ENCODE measurements at regions not wholly inside any gene's neighbourhood (a gene's known extent, or its start where the extent isn't known, plus 50 kb on each side); places are given as distances from the start of the nearest gene placed in this dataset.

DNA sequence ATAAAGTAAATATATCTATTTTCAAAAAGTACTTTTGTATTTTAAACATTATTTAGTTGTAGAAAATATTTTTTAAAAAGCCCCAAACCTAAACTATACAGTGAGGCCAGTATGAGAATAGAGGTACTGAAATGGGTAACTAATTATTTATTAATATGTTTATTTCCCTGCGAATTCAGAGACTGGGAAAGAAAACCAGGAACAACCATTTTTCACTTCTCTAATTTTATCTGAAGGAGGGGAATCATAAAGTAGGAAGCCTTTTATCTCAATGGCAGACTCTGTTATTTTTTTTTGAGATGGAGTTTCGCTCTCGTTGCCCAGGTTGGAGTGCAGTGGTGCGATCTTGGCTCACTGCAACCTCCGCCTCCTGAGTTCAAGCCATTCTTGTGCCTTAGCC lies 63.6 kb upstream of the TRAK1 start:
- Histone ChIP-seq H3K36me3 (replicated peaks; ENCODE audit: low read depth, low read length) (peaks cover 14% of the 10 kb centered on the region), H3K9me3 (ENCODE audit: insufficient read depth, low read length) (no peaks in the 10 kb centered on the region), H4K20me1 (ENCODE audit: insufficient read depth, low read length) (peaks cover 94% of the 10 kb centered on the region), H2AFZ (ENCODE audit: low read depth, low read length) (no peak overlapping the region), H3K4me2 (ENCODE audit: low read length) (no peak overlapping the region), H3K9ac (ENCODE audit: low read length) (no peak overlapping the region), H3K4me3 (ENCODE audit: low read length) (no peak overlapping the region), H3K27me3 (ENCODE audit: low read depth, low read length) (no peaks in the 10 kb centered on the region), H3K79me2 (ENCODE audit: low read length) (peaks cover 100% of the 10 kb centered on the region), H3K27ac (ENCODE audit: low read length) (no peak overlapping the region), H3K4me1 (ENCODE audit: low read length) (peaks cover 30% of the 10 kb centered on the region)
- TF ChIP-seq, protein P1, sequence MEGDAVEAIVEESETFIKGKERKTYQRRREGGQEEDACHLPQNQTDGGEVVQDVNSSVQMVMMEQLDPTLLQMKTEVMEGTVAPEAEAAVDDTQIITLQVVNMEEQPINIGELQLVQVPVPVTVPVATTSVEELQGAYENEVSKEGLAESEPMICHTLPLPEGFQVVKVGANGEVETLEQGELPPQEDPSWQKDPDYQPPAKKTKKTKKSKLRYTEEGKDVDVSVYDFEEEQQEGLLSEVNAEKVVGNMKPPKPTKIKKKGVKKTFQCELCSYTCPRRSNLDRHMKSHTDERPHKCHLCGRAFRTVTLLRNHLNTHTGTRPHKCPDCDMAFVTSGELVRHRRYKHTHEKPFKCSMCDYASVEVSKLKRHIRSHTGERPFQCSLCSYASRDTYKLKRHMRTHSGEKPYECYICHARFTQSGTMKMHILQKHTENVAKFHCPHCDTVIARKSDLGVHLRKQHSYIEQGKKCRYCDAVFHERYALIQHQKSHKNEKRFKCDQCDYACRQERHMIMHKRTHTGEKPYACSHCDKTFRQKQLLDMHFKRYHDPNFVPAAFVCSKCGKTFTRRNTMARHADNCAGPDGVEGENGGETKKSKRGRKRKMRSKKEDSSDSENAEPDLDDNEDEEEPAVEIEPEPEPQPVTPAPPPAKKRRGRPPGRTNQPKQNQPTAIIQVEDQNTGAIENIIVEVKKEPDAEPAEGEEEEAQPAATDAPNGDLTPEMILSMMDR (IDR thresholded peaks at IDR 0.05; ENCODE audit: low read depth, low read length): no peak
- TF ChIP-seq EZH2phosphoT487 (IDR thresholded peaks at IDR 0.05; ENCODE audit: low read depth): no peak

DNA sequence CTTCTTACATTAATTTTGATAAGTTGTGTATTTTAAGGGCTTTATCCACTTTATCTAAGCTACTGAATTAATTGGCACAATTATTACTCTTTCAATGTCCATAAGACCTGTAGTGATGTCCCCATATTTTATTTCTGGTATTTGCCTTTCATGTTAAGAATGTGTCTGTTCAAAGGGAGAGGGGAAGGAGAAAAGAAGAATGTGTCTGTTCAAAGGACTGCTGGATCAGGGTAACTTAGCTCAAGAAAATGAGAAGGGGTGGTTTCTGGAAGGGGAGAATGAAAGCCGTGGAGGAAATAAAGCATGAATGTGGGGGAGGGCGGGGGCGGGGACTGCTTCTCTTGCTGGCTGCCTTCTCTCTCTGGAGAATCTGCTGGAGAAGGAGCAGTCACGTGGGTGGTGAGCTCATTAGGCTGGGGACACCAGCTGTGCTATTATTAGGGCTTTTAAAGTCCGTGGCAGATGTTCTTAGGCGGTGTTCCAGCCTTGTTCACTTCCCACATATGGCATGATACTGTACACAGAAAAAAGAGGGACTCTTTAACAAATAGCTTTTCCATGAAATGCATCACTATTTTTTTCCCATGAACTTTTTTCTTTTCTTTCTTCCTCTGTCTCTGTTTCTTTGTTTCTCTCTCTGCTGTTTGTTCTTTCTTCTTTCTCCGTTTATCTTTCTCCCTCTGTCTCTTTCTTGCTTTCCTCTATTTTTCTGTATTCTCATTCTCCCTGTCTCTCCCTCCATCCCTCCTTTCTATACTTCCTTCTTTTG lies 63.7 kb upstream of the ULK4 start:
- H4K20me1 ChIP-seq (ENCODE audit: insufficient read depth, low read length): peaks cover 95% of the 10 kb centered on the region
- peaks cover 16% of the 10 kb centered on the region for H3K36me3 ChIP-seq (replicated peaks; ENCODE audit: low read depth, low read length)
- H3K4me3 ChIP-seq (ENCODE audit: low read length): peak overlapping the region; percentile 9; the same call in 1 of the 2 replicates
- no peak overlapping the region for H3K9ac ChIP-seq (ENCODE audit: low read length)
- H3K9me3 ChIP-seq (ENCODE audit: insufficient read depth, low read length): no peaks in the 10 kb centered on the region
- H3K27me3 ChIP-seq (ENCODE audit: low read depth, low read length): no peaks in the 10 kb centered on the region
- H3K27ac ChIP-seq (ENCODE audit: low read length): no peak overlapping the region
- H3K79me2 ChIP-seq (ENCODE audit: low read length): peaks cover 100% of the 10 kb centered on the region
- no peak for TF ChIP-seq EZH2phosphoT487 (IDR thresholded peaks at IDR 0.05; ENCODE audit: low read depth)
- TF ChIP-seq, protein P1 (IDR thresholded peaks at IDR 0.05; ENCODE audit: low read depth, low read length): no peak
- no peak overlapping the region for H2AFZ ChIP-seq (ENCODE audit: low read depth, low read length)
- peaks cover 35% of the 10 kb centered on the region for H3K4me1 ChIP-seq (ENCODE audit: low read length)
- peak overlapping the region; percentile 45 for H3K4me2 ChIP-seq (ENCODE audit: low read length)

DNA sequence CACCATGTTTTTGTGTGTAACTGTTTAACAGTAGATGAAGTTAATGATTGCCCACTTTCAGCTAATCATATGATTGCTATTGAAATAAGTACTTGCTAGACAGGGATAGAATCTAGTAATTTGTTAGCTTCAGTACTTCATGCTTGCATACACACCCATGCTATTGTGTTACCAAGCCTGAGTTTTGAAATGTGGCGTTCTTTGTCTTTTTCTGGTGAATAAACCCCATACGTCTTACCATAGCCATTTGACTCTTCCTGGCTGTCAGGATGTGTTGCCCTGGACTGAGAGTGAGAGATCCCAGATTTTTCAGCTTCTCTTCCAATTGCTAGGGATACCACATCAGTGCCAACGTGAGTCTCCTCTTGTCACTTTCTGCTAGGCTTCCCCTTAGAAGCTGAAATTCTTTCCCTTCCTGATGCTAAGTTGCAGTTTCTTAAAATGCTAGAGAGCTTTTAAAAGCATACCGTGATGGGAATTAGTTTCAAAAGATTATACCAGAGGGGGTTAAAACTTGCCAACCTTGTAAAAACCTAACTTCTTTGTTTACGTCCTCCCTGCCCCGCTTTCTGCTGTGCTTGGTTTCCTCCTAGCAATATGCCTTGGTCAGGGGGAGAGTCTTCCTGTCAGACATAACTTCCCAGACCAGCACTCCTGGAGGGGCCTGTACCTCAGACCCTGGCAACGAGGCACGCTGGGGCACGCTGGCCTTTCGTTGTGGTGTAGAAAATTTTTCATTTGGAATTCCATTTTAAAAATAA lies 62.9 kb upstream of the ULK4 start:
- H3K4me3 ChIP-seq (ENCODE audit: low read length): no peak overlapping the region
- peaks cover 37% of the 10 kb centered on the region for H3K4me1 ChIP-seq (ENCODE audit: low read length)
- H3K4me2 ChIP-seq (ENCODE audit: low read length): peak overlapping the region; percentile 45
- peaks cover 99% of the 10 kb centered on the region for H4K20me1 ChIP-seq (ENCODE audit: insufficient read depth, low read length)
- no peak overlapping the region for H3K9ac ChIP-seq (ENCODE audit: low read length)
- H3K36me3 ChIP-seq (replicated peaks; ENCODE audit: low read depth, low read length): peaks cover 20% of the 10 kb centered on the region
- no peak overlapping the region for H3K27ac ChIP-seq (ENCODE audit: low read length)
- H3K79me2 ChIP-seq (ENCODE audit: low read length): peaks cover 100% of the 10 kb centered on the region
- H3K9me3 ChIP-seq (ENCODE audit: insufficient read depth, low read length): no peaks in the 10 kb centered on the region
- TF ChIP-seq, protein P1 (IDR thresholded peaks at IDR 0.05; ENCODE audit: low read depth, low read length): no peak
- TF ChIP-seq EZH2phosphoT487 (IDR thresholded peaks at IDR 0.05; ENCODE audit: low read depth): no peak
- no peak overlapping the region for H2AFZ ChIP-seq (ENCODE audit: low read depth, low read length)
- H3K27me3 ChIP-seq (ENCODE audit: low read depth, low read length): no peaks in the 10 kb centered on the region

DNA sequence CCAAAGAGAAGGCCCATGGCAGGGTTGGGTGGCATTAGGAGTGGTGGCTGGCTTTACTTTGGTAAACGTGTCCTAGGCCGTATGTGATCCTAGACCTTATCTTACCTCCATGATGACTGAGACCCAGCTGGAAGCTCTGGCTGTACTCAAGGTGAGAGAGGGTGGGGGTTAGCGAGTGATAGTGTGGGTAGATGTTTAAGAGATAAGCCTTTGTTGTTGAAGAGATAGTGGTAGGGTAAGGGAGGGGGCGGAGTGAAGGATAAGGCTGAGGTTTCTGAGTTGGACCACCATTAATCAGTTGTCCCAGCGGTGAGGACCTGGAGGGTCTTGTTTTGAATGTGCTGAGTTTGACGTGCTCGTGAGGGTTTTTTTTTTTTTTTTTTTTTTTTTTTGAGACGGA lies 61.5 kb upstream of the ULK4 start:
- no peaks in the 10 kb centered on the region for H3K9me3 ChIP-seq (ENCODE audit: insufficient read depth, low read length)
- H3K27me3 ChIP-seq (ENCODE audit: low read depth, low read length): no peaks in the 10 kb centered on the region
- H3K4me2 ChIP-seq (ENCODE audit: low read length): no peak overlapping the region
- H3K4me3 ChIP-seq (ENCODE audit: low read length): no peak overlapping the region
- peaks cover 17% of the 10 kb centered on the region for H3K36me3 ChIP-seq (replicated peaks; ENCODE audit: low read depth, low read length)
- H4K20me1 ChIP-seq (ENCODE audit: insufficient read depth, low read length): peaks cover 99% of the 10 kb centered on the region
- H2AFZ ChIP-seq (ENCODE audit: low read depth, low read length): no peak overlapping the region
- TF ChIP-seq, protein P1 (IDR thresholded peaks at IDR 0.05; ENCODE audit: low read depth, low read length): no peak
- no peak for TF ChIP-seq EZH2phosphoT487 (IDR thresholded peaks at IDR 0.05; ENCODE audit: low read depth)
- peaks cover 100% of the 10 kb centered on the region for H3K79me2 ChIP-seq (ENCODE audit: low read length)
- no peak overlapping the region for H3K9ac ChIP-seq (ENCODE audit: low read length)
- H3K27ac ChIP-seq (ENCODE audit: low read length): no peak overlapping the region
- H3K4me1 ChIP-seq (ENCODE audit: low read length): peaks cover 40% of the 10 kb centered on the region

All from OCI-LY3 (cell line).